ENCODE measurements at regions not wholly inside any gene's neighbourhood (a gene's known extent, or its start where the extent isn't known, plus 50 kb on each side); places are given as distances from the start of the nearest gene placed in this dataset.

DNA sequence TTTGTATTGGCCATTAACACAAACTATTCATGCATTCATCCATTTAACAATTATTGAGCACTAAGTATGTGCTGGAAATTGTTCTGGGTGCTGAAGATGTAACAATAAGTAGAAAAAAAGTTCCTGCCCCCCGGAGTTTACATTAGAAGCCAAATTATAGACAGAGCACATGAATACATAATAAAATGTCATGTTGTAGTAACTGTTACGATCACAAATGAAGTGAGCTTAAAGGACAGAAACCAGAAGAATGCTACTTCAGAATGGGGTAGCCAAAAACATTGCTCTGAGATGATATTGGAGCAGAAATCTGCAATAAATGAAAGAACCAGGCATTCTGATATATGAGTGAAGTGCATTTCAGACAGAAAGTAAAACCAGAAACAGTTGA is 256.0 kb upstream of the SETBP1 start:
- TF ChIP-seq POLR2A (IDR thresholded peaks at IDR 0.05), result no peak
- TF ChIP-seq, protein P1, sequence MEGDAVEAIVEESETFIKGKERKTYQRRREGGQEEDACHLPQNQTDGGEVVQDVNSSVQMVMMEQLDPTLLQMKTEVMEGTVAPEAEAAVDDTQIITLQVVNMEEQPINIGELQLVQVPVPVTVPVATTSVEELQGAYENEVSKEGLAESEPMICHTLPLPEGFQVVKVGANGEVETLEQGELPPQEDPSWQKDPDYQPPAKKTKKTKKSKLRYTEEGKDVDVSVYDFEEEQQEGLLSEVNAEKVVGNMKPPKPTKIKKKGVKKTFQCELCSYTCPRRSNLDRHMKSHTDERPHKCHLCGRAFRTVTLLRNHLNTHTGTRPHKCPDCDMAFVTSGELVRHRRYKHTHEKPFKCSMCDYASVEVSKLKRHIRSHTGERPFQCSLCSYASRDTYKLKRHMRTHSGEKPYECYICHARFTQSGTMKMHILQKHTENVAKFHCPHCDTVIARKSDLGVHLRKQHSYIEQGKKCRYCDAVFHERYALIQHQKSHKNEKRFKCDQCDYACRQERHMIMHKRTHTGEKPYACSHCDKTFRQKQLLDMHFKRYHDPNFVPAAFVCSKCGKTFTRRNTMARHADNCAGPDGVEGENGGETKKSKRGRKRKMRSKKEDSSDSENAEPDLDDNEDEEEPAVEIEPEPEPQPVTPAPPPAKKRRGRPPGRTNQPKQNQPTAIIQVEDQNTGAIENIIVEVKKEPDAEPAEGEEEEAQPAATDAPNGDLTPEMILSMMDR (IDR thresholded peaks at IDR 0.05), result no peak

Data from Peyer's patch (tissue), 4 donors.